GM10248 (cell line): ENCODE measurements at regions not wholly inside any gene's neighbourhood (a gene's known extent, or its start where the extent isn't known, plus 50 kb on each side); places are given as distances from the start of the nearest gene placed in this dataset.

Experiments used
- CTCF ChIA-PET: fragments of 300-600 bp; sonication (Branson Sonifier 250); formaldehyde crosslinking; extraction: SDS; loops from one replicate; lab custom pipeline; 2021; ENCODE audit warnings: antibody characterized with exemption; lab: Yijun Ruan, JAX
- POLR2A ChIA-PET: fragments of 350-650 bp; sonication (Branson Sonifier 250); formaldehyde crosslinking; extraction: SDS; loops from one replicate; lab custom pipeline; 2020; ENCODE audit warnings: antibody characterized with exemption; lab: Yijun Ruan, JAX
- DNase-seq: peaks from one replicate; pipeline ENCODE4 v3.0.0; 2012; ENCODE audit errors: extremely low spot score
- CTCF ChIP-seq: IDR thresholded peaks from 2 replicates; pipeline ENCODE4 v1.5.1; 2012; ENCODE audit warnings: mild to moderate bottlenecking, low read depth; ENCODE audit errors: extremely low read depth, missing control alignments, control extremely low read depth

- TF ChIP-seq CTCF = no peak
- DNase-seq = no peak
- CTCF ChIA-PET = interaction anchor here (1.7 kb wide), 1 partner anchor 9 kb away, joined by 5 read pairs; no protein-coding TSS in a partner anchor
- POLR2A ChIA-PET = no interaction called here
These were observed 124.7 kb upstream of the TCF21 start for GRCh38 chr6:133764008-133764753.

- CTCF ChIA-PET = interaction anchor here (1.7 kb wide), 1 partner anchor 8 kb away, joined by 5 read pairs; no protein-coding TSS in a partner anchor
- no peak for DNase-seq
These were observed 124.1 kb upstream of the TCF21 start for GRCh38 chr6:133764754-133765208.

GRCh38 chr6:133767357-133767970 lies 121.4 kb upstream of the TCF21 start:
- no peak for DNase-seq
- CTCF ChIA-PET = interaction anchor here (0.8 to 1.3 kb wide), 2 partner anchors 9 to 82 kb away, joined by 3 read pairs; no protein-coding TSS in a partner anchor
- POLR2A ChIA-PET = no interaction called here
- no peak for TF ChIP-seq CTCF

More at GRCh38 chr6:133764754-133765208, 124.1 kb upstream of the TCF21 start:
- TF ChIP-seq CTCF = no peak
- POLR2A ChIA-PET = no interaction called here

- CTCF ChIA-PET = interaction anchor here (1.3 kb wide), 1 partner anchor 80 kb away, joined by 3 read pairs; no protein-coding TSS in a partner anchor
- POLR2A ChIA-PET = no interaction called here
- TF ChIP-seq CTCF = no peak
- DNase-seq = no peak
These were observed 120.1 kb upstream of the TCF21 start for GRCh38 chr6:133768656-133769295.

GRCh38 chr6:133769463-133769862 lies 119.5 kb upstream of the TCF21 start:
- ChIA-PET POLR2A (no interaction called here), CTCF (no interaction called here)
- no peak for DNase-seq
- no peak for TF ChIP-seq CTCF

GRCh38 chr6:133772567-133772966 lies 116.3 kb upstream of the TCF21 start:
- ChIA-PET POLR2A (no interaction called here), CTCF (interaction anchor here (1.2 to 1.7 kb wide), 3 partner anchors 9 to 22 kb away, joined by 4 to 5 read pairs (median 4); no protein-coding TSS in a partner anchor)
- no peak for DNase-seq
- no peak for TF ChIP-seq CTCF
